SK-N-SH (cell line): ENCODE measurements at regions not wholly inside any gene's neighbourhood (a gene's known extent, or its start where the extent isn't known, plus 50 kb on each side); places are given as distances from the start of the nearest gene placed in this dataset.

ENCODE experiments used
- CTCF ChIA-PET: fragments of 300-600, 350-600 bp; formaldehyde crosslinking; extraction: SDS; loops from one replicate; lab custom pipeline; 2021; lab: Yijun Ruan, JAX
- POLR2A ChIA-PET: fragments of 350-600 bp; sonication (Branson Sonifier 250); formaldehyde crosslinking; extraction: SDS; loops from one replicate; lab custom pipeline; 2020; ENCODE audit warnings: antibody characterized with exemption, inconsistent platforms; lab: Yijun Ruan, JAX
- DNase-seq: peaks from one replicate; pipeline ENCODE4 v3.0.0; 2012
- H2AFZ ChIP-seq: fragments of 200-600 bp; sonication (generic); 2 replicates; pipeline ENCODE4 v1.8.1; 2016; ENCODE audit warnings: antibody characterized with exemption, mild to moderate bottlenecking, low read depth
- H3F3A ChIP-seq: fragments of 200-600 bp; sonication (generic); replicated peaks from 2 replicates; pipeline ENCODE3; 2016; ENCODE audit warnings: antibody characterized with exemption, mild to moderate bottlenecking; ENCODE audit not compliant: insufficient read depth
- H3K27ac ChIP-seq, 2 experiments: fragments of 200-500 bp in 1 of 2; fragments of 200-600 bp in 1 of 2; sonication (Bioruptor generic) in 1 of 2; sonication (generic), shearing (Covaris generic) in 1 of 2; 2 replicates each; pipeline versions ENCODE4 v1.5.1 to v1.6.1; 2014 to 2016; ENCODE audit warnings: low read depth in 2 of 2, inconsistent platforms in 1 of 2, low read length in 1 of 2, mild to moderate bottlenecking in 1 of 2, mixed read lengths in 1 of 2
- H3K27me3 ChIP-seq: fragments of 200-600 bp; sonication (generic), shearing (Covaris generic); 2 replicates; pipeline ENCODE4 v1.6.1; 2016; ENCODE audit warnings: mixed run types; ENCODE audit not compliant: insufficient read depth
- H3K36me3 ChIP-seq, 2 experiments: fragments of 200-500 bp in 1 of 2; fragments of 200-600 bp in 1 of 2; sonication (Bioruptor generic) in 1 of 2; sonication (generic) in 1 of 2; replicated peaks in 1 of 2; 2 replicates each; pipeline versions ENCODE3 to v1.5.1; 2014 to 2016; ENCODE audit warnings: low read length in 1 of 2, mild to moderate bottlenecking in 1 of 2; ENCODE audit not compliant: insufficient read depth in 2 of 2, control insufficient read depth in 1 of 2
- H3K4me1 ChIP-seq, 2 experiments: fragments of 200-500 bp in 1 of 2; fragments of 200-600 bp in 1 of 2; sonication (Bioruptor generic) in 1 of 2; sonication (generic), shearing (Covaris generic) in 1 of 2; 2 replicates each; pipeline versions ENCODE4 v1.5.1 to v1.6.1; 2014 to 2016; ENCODE audit warnings: low read depth in 1 of 2, low read length in 1 of 2, mixed run types in 1 of 2; ENCODE audit not compliant: insufficient read depth in 2 of 2, control insufficient read depth in 1 of 2
- H3K4me2 ChIP-seq: fragments of 200-600 bp; sonication (generic), shearing (Covaris generic); 2 replicates; pipeline ENCODE4 v1.6.1; 2017; ENCODE audit warnings: mixed run types
- H3K4me3 ChIP-seq, 2 experiments: fragments of 200-500 bp in 1 of 2; fragments of 200-600 bp in 1 of 2; sonication (Bioruptor generic) in 1 of 2; sonication (generic), shearing (Covaris generic) in 1 of 2; 2 replicates each; pipeline versions ENCODE4 v1.5.1 to v1.8.1; 2014 to 2016; ENCODE audit warnings: low read depth in 2 of 2, inconsistent platforms in 1 of 2, low read length in 1 of 2, mild to moderate bottlenecking in 1 of 2, mixed read lengths in 1 of 2, moderate library complexity in 1 of 2
- H3K79me2 ChIP-seq: fragments of 200-600 bp; sonication (generic); 2 replicates; pipeline ENCODE4 v1.8.1; 2017; ENCODE audit warnings: mild to moderate bottlenecking; ENCODE audit not compliant: insufficient read depth
- H3K9ac ChIP-seq: fragments of 200-600 bp; sonication (generic); 2 replicates; pipeline ENCODE4 v1.6.1; 2017; ENCODE audit warnings: mixed run types
- H3K9me2 ChIP-seq: fragments of 200-600 bp; sonication (generic); 2 replicates; pipeline ENCODE4 v1.6.1; 2017; ENCODE audit warnings: mixed run types
- H3K9me3 ChIP-seq: fragments of 200-600 bp; sonication (generic); 2 replicates; pipeline ENCODE4 v1.6.1; 2017; ENCODE audit warnings: mixed run types, mild to moderate bottlenecking, moderate library complexity
- H4K20me1 ChIP-seq: fragments of 200-600 bp; sonication (generic); 2 replicates; pipeline ENCODE4 v1.6.1; 2017; ENCODE audit warnings: mild to moderate bottlenecking, mixed run types; ENCODE audit not compliant: insufficient read depth
- ELF1 ChIP-seq: IDR thresholded peaks from 2 replicates; pipeline ENCODE4 v1.4.0; 2012
- EP300 ChIP-seq, 2 experiments: IDR thresholded peaks; 2 replicates each; pipeline versions ENCODE4 v1.4.0 to v1.6.1; 2012; ENCODE audit warnings: borderline replicate concordance in 1 of 2, low read depth in 1 of 2, low read length in 1 of 2
- EZH2phosphoT487 ChIP-seq: fragments of 200-600 bp; sonication (generic); IDR thresholded peaks from 2 replicates; pipeline ENCODE4 v1.6.1; 2017; ENCODE audit warnings: low read depth, mixed run types, mild to moderate bottlenecking, antibody characterized with exemption, moderate library complexity, borderline replicate concordance
- FOXJ3 ChIP-seq: sonication (generic); formaldehyde crosslinking; IDR thresholded peaks from 2 replicates; pipeline ENCODE4 v1.5.1; 2020; ENCODE audit warnings: mild to moderate bottlenecking, missing genetic modification reagents
- FOXM1 ChIP-seq: IDR thresholded peaks from 2 replicates; pipeline ENCODE4 v1.4.0; 2012; ENCODE audit warnings: low read depth, mild to moderate bottlenecking
- GABPA ChIP-seq: IDR thresholded peaks from 2 replicates; pipeline ENCODE4 v1.4.0; 2012; ENCODE audit warnings: low read depth, mild to moderate bottlenecking
- GATA2 ChIP-seq: sonication (generic); formaldehyde crosslinking; IDR thresholded peaks from 2 replicates; pipeline ENCODE4 v1.5.0; 2020; ENCODE audit warnings: mild to moderate bottlenecking, missing genetic modification reagents
- JUND ChIP-seq: IDR thresholded peaks from 2 replicates; pipeline ENCODE4 v1.4.0; 2012
- MEF2A ChIP-seq: IDR thresholded peaks from 2 replicates; pipeline ENCODE4 v1.4.0; 2012; ENCODE audit warnings: low read depth, borderline replicate concordance
- NRF1 ChIP-seq: IDR thresholded peaks from 2 replicates; pipeline ENCODE4 v1.6.1; 2012; ENCODE audit warnings: low read depth, mild to moderate bottlenecking, low read length
- POLR2AphosphoS5 ChIP-seq: IDR thresholded peaks from 2 replicates; pipeline ENCODE4 v1.6.1; 2012; ENCODE audit warnings: low read depth, low read length
- RAD21 ChIP-seq: IDR thresholded peaks from 2 replicates; pipeline ENCODE4 v1.6.1; 2012; ENCODE audit warnings: mild to moderate bottlenecking, low read length
- RFX5 ChIP-seq: IDR thresholded peaks from 2 replicates; pipeline ENCODE4 v1.6.1; 2012; ENCODE audit warnings: mild to moderate bottlenecking, improper control_type of control experiment, low read length
- RXRA ChIP-seq: IDR thresholded peaks from 2 replicates; pipeline ENCODE4 v1.4.0; 2012; ENCODE audit warnings: low read depth, mild to moderate bottlenecking, borderline replicate concordance
- SIN3A ChIP-seq: IDR thresholded peaks from 2 replicates; pipeline ENCODE4 v1.6.1; 2012; ENCODE audit warnings: low read depth, mild to moderate bottlenecking, low read length, moderate library complexity, borderline replicate concordance
- TEAD4 ChIP-seq: IDR thresholded peaks from 2 replicates; pipeline ENCODE4 v1.4.0; 2012; ENCODE audit warnings: mild to moderate bottlenecking, borderline replicate concordance; ENCODE audit not compliant: insufficient read depth
- YY1 ChIP-seq: IDR thresholded peaks from 2 replicates; pipeline ENCODE4 v1.4.0; 2012; ENCODE audit warnings: low read depth, mild to moderate bottlenecking
- WGBS: methylation state at CpG from one replicate; pipeline ENCODE4 v1.1.6; 2017; ENCODE audit warnings: low lambda C conversion rate; 5-methylcytosine and 5-hydroxymethylcytosine counted together
- TF ChIP-seq, protein P1 (sequence below): IDR thresholded peaks from 2 replicates; pipeline ENCODE4 v1.4.0; 2012; ENCODE audit warnings: low read depth, borderline replicate concordance
- TF ChIP-seq, protein P2 (sequence below): fragments of 200-600 bp; sonication (generic); IDR thresholded peaks from 2 replicates; pipeline ENCODE4 v1.6.1; 2017; ENCODE audit warnings: antibody characterized with exemption, mild to moderate bottlenecking, moderate library complexity

DNA sequence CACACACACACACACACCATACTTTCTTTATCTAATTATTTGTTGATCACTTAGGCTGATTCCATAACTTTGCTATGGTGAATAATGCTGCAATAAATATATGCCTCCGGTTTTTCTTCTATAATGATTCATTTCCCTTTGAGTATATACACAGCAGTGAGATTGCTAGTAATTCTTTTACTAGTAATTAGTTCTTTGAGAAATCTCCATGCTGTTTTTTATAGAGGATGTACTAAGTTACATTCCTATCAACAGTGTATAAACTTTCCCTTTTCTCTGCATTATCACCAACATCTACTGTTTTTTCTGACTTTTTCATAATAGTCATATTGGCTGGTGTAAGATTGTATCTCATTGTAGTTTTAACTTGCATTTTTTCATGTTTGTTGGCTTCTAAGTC is 1405.1 kb downstream of the PCDH9 start:
- no peaks in the 10 kb centered on the region for H3F3A ChIP-seq
- TF ChIP-seq EZH2phosphoT487 (no peak), NRF1 (no peak), POLR2AphosphoS5 (no peak), EP300 (IDR thresholded peaks at IDR 0.05; ENCODE audit: borderline replicate concordance in 1 of 2, low read depth in 1 of 2, low read length in 1 of 2) (no peak), ELF1 (no peak), FOXM1 (no peak), RXRA (no peak), SIN3A (no peak), RAD21 (no peak), GATA2 (CRISPR knock-in tag) (no peak), TEAD4 (no peak), MEF2A (no peak)
- TF ChIP-seq, protein P1, sequence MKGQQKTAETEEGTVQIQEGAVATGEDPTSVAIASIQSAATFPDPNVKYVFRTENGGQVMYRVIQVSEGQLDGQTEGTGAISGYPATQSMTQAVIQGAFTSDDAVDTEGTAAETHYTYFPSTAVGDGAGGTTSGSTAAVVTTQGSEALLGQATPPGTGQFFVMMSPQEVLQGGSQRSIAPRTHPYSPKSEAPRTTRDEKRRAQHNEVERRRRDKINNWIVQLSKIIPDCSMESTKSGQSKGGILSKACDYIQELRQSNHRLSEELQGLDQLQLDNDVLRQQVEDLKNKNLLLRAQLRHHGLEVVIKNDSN: no peak
- TF ChIP-seq, protein P2, sequence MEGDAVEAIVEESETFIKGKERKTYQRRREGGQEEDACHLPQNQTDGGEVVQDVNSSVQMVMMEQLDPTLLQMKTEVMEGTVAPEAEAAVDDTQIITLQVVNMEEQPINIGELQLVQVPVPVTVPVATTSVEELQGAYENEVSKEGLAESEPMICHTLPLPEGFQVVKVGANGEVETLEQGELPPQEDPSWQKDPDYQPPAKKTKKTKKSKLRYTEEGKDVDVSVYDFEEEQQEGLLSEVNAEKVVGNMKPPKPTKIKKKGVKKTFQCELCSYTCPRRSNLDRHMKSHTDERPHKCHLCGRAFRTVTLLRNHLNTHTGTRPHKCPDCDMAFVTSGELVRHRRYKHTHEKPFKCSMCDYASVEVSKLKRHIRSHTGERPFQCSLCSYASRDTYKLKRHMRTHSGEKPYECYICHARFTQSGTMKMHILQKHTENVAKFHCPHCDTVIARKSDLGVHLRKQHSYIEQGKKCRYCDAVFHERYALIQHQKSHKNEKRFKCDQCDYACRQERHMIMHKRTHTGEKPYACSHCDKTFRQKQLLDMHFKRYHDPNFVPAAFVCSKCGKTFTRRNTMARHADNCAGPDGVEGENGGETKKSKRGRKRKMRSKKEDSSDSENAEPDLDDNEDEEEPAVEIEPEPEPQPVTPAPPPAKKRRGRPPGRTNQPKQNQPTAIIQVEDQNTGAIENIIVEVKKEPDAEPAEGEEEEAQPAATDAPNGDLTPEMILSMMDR: no peak
- no peaks in the 10 kb centered on the region for H3K36me3 ChIP-seq
- no peaks in the 10 kb centered on the region for H4K20me1 ChIP-seq
- ChIA-PET CTCF (no interaction called here), POLR2A (no interaction called here)
- no peak for DNase-seq
- no peaks in the 10 kb centered on the region for H3K9me2 ChIP-seq
- H3K4me3 ChIP-seq: no peak overlapping the region
- H3K27me3 ChIP-seq: no peaks in the 10 kb centered on the region
- no peaks in the 10 kb centered on the region for H3K9me3 ChIP-seq
- H3K4me2 ChIP-seq: no peak overlapping the region
- H2AFZ ChIP-seq: no peak overlapping the region
- H3K27ac ChIP-seq: no peak overlapping the region
- 69% methylated on average over 1 of the region's 1 CpG for WGBS
- H3K4me1 ChIP-seq: no peaks in the 10 kb centered on the region; a peak in 1 of 4 replicates
- H3K79me2 ChIP-seq: no peaks in the 10 kb centered on the region
- no peak overlapping the region for H3K9ac ChIP-seq

DNA sequence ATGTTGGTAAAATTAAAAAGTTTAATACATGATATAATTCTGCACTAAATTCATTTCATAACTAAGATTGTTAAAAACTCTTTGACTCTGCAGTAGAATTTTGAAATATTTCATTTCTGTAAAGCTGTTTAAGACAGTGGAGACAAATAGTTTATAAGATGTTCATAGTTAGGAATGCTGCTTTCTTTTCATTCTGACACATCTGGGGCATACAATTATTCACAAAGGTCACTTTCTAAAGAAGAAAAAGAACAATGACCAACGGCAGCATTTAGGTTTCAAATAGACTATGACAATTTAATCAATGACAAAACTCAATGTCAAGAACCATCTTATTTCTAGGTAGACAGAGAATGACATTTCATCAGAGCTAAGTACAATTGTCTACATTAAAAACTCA is 1422.1 kb downstream of the PCDH9 start:
- WGBS: 86% methylated on average over 1 of the region's 1 CpG
- H3K4me3 ChIP-seq: no peak overlapping the region

More for the DNA sequence above, 1422.1 kb downstream of the PCDH9 start:
- Histone ChIP-seq H3K27me3 (no peaks in the 10 kb centered on the region), H3K4me2 (no peak overlapping the region), H4K20me1 (no peaks in the 10 kb centered on the region), H3K27ac (no peak overlapping the region), H3K9ac (no peak overlapping the region), H3K36me3 (no peaks in the 10 kb centered on the region), H3K79me2 (no peaks in the 10 kb centered on the region), H3F3A (no peaks in the 10 kb centered on the region), H3K9me2 (no peaks in the 10 kb centered on the region), H2AFZ (0 out of 2 replicates have a peak overlapping the region, but pooled peaks have one; percentile 17), H3K9me3 (no peaks in the 10 kb centered on the region), H3K4me1 (no peaks in the 10 kb centered on the region)
- ChIA-PET POLR2A (no interaction called here), CTCF (interaction anchor here (1.0 kb wide), 1 partner anchor 32 kb away, joined by 4 read pairs; no protein-coding TSS in a partner anchor)
- no peak for TF ChIP-seq EZH2phosphoT487
- TF ChIP-seq EP300 (IDR thresholded peaks at IDR 0.05; ENCODE audit: borderline replicate concordance in 1 of 2, low read depth in 1 of 2, low read length in 1 of 2): no peak
- no peak for TF ChIP-seq SIN3A
- TF ChIP-seq RFX5: no peak
- no peak for TF ChIP-seq JUND
- TF ChIP-seq GABPA: no peak
- TF ChIP-seq YY1: no peak
- no peak for TF ChIP-seq FOXJ3 (CRISPR knock-in tag)
- DNase-seq: no peak
